GM18868 (cell line): ENCODE measurements at regions not wholly inside any gene's neighbourhood (a gene's known extent, or its start where the extent isn't known, plus 50 kb on each side); places are given as distances from the start of the nearest gene placed in this dataset.

ENCODE experiments used
- ATAC-seq: cut with Tn5 transposase; IDR thresholded peaks from one replicate; pipeline ENCODE4 v1.9.1; 2021; ENCODE audit warnings: mild to moderate bottlenecking, moderate library complexity; ENCODE audit not compliant: unreplicated experiment

- ATAC-seq: no peak
Observed at GRCh38 chr3:194215392-194215791, 79.4 kb downstream of the HES1 start.

DNA sequence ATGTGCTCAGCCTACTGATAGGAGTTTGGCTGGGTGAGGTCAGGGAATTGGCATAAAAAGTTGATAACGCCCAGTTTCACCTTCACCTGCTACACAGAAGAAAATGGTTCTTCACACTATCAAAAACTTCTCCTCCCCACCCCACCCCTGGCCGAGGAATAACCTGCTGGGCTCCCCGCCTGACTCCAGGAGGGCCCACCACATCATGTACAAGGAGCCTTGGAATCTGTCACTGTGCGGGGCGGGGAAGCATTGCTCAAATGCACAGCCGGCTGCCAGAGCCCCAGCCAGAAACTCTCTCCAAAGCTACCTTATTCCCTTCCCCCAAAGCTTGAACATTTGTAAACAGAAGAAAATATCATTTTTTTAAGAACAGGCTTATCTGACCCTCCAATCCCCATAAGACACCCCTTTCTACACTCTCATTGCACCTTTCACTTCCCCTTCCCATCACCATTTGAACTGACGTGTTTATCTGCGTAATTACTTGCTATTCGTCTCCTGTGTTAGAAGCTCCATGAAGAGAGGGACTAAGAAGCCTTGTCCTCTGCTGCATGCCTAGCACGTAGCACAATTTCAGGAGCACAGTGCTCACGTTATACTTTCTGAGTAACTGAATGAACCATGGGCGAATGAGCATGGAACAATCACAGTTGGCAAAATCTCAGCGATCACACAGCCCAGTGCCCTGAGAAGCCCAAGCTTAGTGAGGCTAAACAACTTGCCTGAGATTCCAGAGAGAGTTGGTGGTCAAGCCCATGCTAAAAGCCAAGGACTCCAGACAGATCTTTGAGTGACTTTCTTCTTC is 82.9 kb downstream of the HES1 start:
- ATAC-seq: peak; percentile 78

DNA sequence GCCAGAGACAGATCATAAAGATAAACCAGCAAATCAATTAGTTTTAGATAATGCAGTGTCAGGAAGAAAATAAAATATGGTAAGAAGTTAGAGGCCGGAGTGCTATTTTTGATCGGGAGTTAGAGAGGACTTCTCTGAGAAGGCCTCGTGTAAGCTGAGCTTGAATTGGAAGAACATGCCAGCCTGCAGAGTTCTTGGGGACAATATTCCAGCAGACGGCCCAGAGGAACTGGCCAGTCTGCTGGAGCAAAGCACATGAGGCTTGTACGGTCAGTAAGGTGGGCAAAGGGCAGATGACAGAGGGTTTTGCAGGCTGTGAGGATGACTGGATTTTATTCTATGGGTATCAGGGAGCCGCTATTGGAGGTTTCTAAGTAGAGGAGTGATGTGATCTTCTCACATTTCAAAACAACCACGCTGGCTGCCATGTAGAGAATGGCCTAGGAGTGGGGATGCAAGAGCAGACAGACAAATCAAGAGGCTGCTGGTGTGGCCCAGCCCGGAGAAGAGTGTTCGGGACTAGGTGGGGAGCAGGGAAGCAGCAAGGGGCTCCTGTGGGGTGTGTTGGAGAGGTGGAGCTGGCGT is 84.0 kb downstream of the HES1 start:
- no peak for ATAC-seq

DNA sequence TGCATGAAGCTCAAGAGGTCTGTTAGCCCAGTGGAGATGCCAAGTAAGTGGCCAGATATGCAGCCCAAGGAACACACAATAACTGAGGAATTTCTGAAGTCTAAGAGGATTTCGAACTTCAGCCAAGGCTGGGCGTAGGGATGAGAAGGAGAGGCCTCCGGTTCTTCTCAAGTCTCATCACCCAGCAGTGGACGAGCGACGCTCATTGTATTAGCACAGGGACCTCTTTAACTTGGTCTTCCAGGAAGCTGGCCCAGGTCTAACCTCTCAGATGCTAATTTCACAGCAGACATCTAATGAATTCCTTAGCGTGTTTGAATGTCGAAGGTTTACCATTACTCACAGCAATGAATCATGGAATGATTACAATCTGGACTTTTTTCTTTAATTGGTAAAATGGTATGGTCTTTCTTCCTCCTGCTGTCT is 85.0 kb downstream of the HES1 start:
- ATAC-seq: no peak

- no peak for ATAC-seq
Observed at GRCh38 chr3:194221336-194221735, 85.4 kb downstream of the HES1 start.

GRCh38 chr3:194223951-194224350 is 88.0 kb downstream of the HES1 start:
- no peak for ATAC-seq

- ATAC-seq: no peak
Observed at GRCh38 chr3:194224471-194225417, 88.8 kb downstream of the HES1 start.

GRCh38 chr3:194225418-194225812 is 89.5 kb downstream of the HES1 start:
- ATAC-seq: no peak

GRCh38 chr3:194225988-194226663 is 90.2 kb downstream of the HES1 start:
- ATAC-seq: no peak

- no peak for ATAC-seq
Observed at GRCh38 chr3:194231929-194232832, 96.2 kb downstream of the HES1 start.

GRCh38 chr3:194233150-194233549 is 97.2 kb downstream of the HES1 start:
- no peak for ATAC-seq

GRCh38 chr3:194235160-194235559 is 99.2 kb downstream of the HES1 start:
- ATAC-seq: no peak

- no peak for ATAC-seq
Observed at GRCh38 chr3:194237110-194237509, 101.2 kb downstream of the HES1 start.

GRCh38 chr3:194240766-194241165 is 104.8 kb downstream of the HES1 start:
- ATAC-seq: no peak

- ATAC-seq: no peak
Observed at GRCh38 chr3:194243172-194243837, 107.4 kb downstream of the HES1 start.

- no peak for ATAC-seq
Observed at GRCh38 chr3:194244167-194244566, 107.0 kb downstream of the CPN2 start.

GRCh38 chr3:194245474-194245873 is 105.7 kb downstream of the CPN2 start:
- ATAC-seq: no peak

GRCh38 chr3:194245975-194246561 is 105.1 kb downstream of the CPN2 start:
- ATAC-seq: no peak
